C4-2B (cell line): ENCODE measurements at regions not wholly inside any gene's neighbourhood (a gene's known extent, or its start where the extent isn't known, plus 50 kb on each side); places are given as distances from the start of the nearest gene placed in this dataset.

Experiments used
- H3K27ac ChIP-seq: fragments of 450-650 bp; 2 replicates; pipeline ENCODE4 v1.5.1; 2017
- ZFX ChIP-seq: fragments of 450-650 bp; IDR thresholded peaks from 2 replicates; pipeline ENCODE4 v1.6.1; 2017
- TF ChIP-seq, protein P1 (sequence below): fragments of 450-650 bp; conservative IDR thresholded peaks from 2 replicates; pipeline ENCODE4 v1.5.1; 2017; ENCODE audit warnings: mild to moderate bottlenecking

GRCh38 chr3:8254489-8254888, 247.1 kb upstream of the LMCD1 start:
- TF ChIP-seq ZFX: no peak
- TF ChIP-seq, protein P1, sequence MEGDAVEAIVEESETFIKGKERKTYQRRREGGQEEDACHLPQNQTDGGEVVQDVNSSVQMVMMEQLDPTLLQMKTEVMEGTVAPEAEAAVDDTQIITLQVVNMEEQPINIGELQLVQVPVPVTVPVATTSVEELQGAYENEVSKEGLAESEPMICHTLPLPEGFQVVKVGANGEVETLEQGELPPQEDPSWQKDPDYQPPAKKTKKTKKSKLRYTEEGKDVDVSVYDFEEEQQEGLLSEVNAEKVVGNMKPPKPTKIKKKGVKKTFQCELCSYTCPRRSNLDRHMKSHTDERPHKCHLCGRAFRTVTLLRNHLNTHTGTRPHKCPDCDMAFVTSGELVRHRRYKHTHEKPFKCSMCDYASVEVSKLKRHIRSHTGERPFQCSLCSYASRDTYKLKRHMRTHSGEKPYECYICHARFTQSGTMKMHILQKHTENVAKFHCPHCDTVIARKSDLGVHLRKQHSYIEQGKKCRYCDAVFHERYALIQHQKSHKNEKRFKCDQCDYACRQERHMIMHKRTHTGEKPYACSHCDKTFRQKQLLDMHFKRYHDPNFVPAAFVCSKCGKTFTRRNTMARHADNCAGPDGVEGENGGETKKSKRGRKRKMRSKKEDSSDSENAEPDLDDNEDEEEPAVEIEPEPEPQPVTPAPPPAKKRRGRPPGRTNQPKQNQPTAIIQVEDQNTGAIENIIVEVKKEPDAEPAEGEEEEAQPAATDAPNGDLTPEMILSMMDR: no peak
- H3K27ac ChIP-seq: no peak overlapping the region

GRCh38 chr3:8255725-8256124, 245.9 kb upstream of the LMCD1 start:
- no peak for TF ChIP-seq ZFX
- TF ChIP-seq, protein P1: no peak
- H3K27ac ChIP-seq: no peak overlapping the region

GRCh38 chr3:8256441-8257071, 245.1 kb upstream of the LMCD1 start:
- no peak overlapping the region for H3K27ac ChIP-seq

GRCh38 chr3:8261018-8261417, 240.6 kb upstream of the LMCD1 start:
- TF ChIP-seq ZFX: no peak
- TF ChIP-seq, protein P1: no peak
- H3K27ac ChIP-seq: no peak overlapping the region

More at GRCh38 chr3:8256441-8257071, 245.1 kb upstream of the LMCD1 start:
- TF ChIP-seq, protein P1: no peak
- no peak for TF ChIP-seq ZFX

GRCh38 chr3:8266730-8267131, 234.9 kb upstream of the LMCD1 start:
- H3K27ac ChIP-seq: no peak overlapping the region
- TF ChIP-seq, protein P1: no peak
- no peak for TF ChIP-seq ZFX

DNA sequence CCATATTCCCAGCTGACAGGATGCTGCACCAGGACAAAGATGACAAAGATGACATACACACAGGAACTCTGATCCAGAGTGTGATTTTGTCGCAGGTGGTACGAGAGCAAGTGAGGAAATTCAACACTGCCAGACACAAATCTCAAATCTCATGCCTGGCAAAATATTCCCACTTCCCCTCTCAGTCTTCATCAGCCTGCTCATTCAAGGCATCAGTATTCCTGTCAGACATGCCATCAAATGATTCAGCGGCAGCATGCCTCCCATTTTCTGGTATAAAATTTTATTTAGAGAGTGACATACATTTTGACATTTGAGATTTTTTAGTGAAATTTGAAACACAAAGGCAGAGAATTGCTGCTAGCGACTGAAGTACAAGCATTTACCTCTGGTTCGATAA, 228.1 kb upstream of the LMCD1 start:
- TF ChIP-seq ZFX: no peak
- TF ChIP-seq, protein P1: no peak
- H3K27ac ChIP-seq: no peak overlapping the region

GRCh38 chr3:8276056-8276455, 225.6 kb upstream of the LMCD1 start:
- no peak for TF ChIP-seq ZFX
- TF ChIP-seq, protein P1: no peak
- H3K27ac ChIP-seq: no peak overlapping the region
